Heart left ventricle (tissue), 16 donors: ENCODE measurements at regions not wholly inside any gene's neighbourhood (a gene's known extent, or its start where the extent isn't known, plus 50 kb on each side); places are given as distances from the start of the nearest gene placed in this dataset.

Experiments
- ATAC-seq, 4 donors: fragments of 200-7000 bp; cut with Tn5 transposase; one replicate each; pipeline ENCODE4 v1.9.1; 2020 to 2022; ENCODE audit warnings: moderate library complexity in 4 of 4, mild to moderate bottlenecking in 3 of 4, moderate number of reproducible peaks in 1 of 4
- DNase-seq, 5 donors: peaks; one replicate each; pipeline ENCODE4 v3.0.0-alpha.2; 2020
- H3K27ac ChIP-seq, 12 donors: fragments of 200-600 bp; sonication (generic) in 4 of 12; one replicate each; pipeline versions ENCODE4 v1.5.0 to v1.8.0; 2016 to 2022; ENCODE audit warnings: mild to moderate bottlenecking in 2 of 12
- H3K27me3 ChIP-seq, 9 donors: fragments of 200-600 bp; sonication (generic) in 2 of 9; one replicate each; pipeline versions ENCODE4 v1.5.1 to v1.8.0; 2016 to 2022; ENCODE audit warnings: mild to moderate bottlenecking in 3 of 9
- H3K36me3 ChIP-seq, 9 donors: fragments of 200-600 bp; sonication (generic) in 2 of 9; one replicate each; pipeline versions ENCODE4 v1.5.0 to v1.8.0; 2018 to 2022; ENCODE audit warnings: mild to moderate bottlenecking in 2 of 9
- H3K4me1 ChIP-seq, 12 donors: fragments of 200-600 bp; sonication (generic) in 4 of 12; one replicate each; pipeline versions ENCODE4 v1.5.0 to v1.8.0; 2016 to 2022; ENCODE audit warnings: mild to moderate bottlenecking in 3 of 12
- H3K4me3 ChIP-seq, 12 donors: fragments of 200-600 bp; sonication (generic) in 4 of 12; one replicate each; pipeline versions ENCODE4 v1.5.0 to v1.8.0; 2017 to 2022; ENCODE audit warnings: mild to moderate bottlenecking in 9 of 12, moderate library complexity in 4 of 12
- H3K9me3 ChIP-seq, 12 donors: fragments of 200-600 bp; sonication (generic) in 4 of 12; one replicate each; pipeline versions ENCODE4 v1.5.0 to v1.8.0; 2016 to 2022; ENCODE audit warnings: mild to moderate bottlenecking in 1 of 12
- POLR2A ChIP-seq, 2 donors: fragments of 450-650 bp; IDR thresholded peaks; one replicate each; pipeline ENCODE4 v1.6.1; 2017; ENCODE audit warnings: antibody characterized with exemption in 2 of 2, mild to moderate bottlenecking in 2 of 2, moderate library complexity in 2 of 2
- WGBS, 4 donors: extraction: QIAGEN DNeasy Blood & Tissue Kit in 2 of 4; methylation state at CpG; one replicate each; pipeline versions ENCODE4 v1.1.5 to v1.1.7; 2013 to 2018; 5-methylcytosine and 5-hydroxymethylcytosine counted together
- intact Hi-C, 10 donors: fragments of 100-400 bp; cut with DNase I; formaldehyde crosslinking; loops; one replicate each; pipeline versions ENCODE4 v1.11.1 to v1.14.2; 2022
- TF ChIP-seq, protein P1 (sequence below), 12 donors: fragments of 200-600 bp; sonication (generic) in 4 of 12; IDR thresholded peaks; one replicate each; pipeline versions ENCODE4 v1.5.0 to v1.8.0; 2018 to 2022; ENCODE audit warnings: antibody characterized with exemption in 12 of 12, mild to moderate bottlenecking in 5 of 12
- donor health status: ischemic (EF 13 %, LVEDD 7.1; RV severe dilation, severe dysfunction).
- donor health status: healthy with polysubstance abuse.
- donor health status: DM: no; HTN: yes; CAD: no.
- donor health status: DM: no; HTN: no; CAD: no.
- donor health status: ischemic (EF 25% LVEDD 6.9; RV normal size, moderate dysfunction).
- donor health status: ischemic (EF 25% LVEDD 5.7; RV mildly dilated, moderate dysfunction).
- donor health status: healthy.
- donor health status: DM: yes; HTN: yes; CAD: no.
- donor health status: ischemic (EF 35%, LVEDD 5.7; RV mildly dilated, moderate dysfunction).
- donor health status: nonischemic (EF 11% LVEDD 7.7; RV severe dilation, severe dysfunction).
- donor health status: DM: yes; HTN: yes; CAD: no.
- donor health status: PGD.
- donor health status: ischemic (EF 29% LVEDD 5.4; RV normal size, mild dysfunction).
- donor health status: nonischemic (EF 23%, LVEDD 6.1; RV moderate dilation, normal function).

DNA sequence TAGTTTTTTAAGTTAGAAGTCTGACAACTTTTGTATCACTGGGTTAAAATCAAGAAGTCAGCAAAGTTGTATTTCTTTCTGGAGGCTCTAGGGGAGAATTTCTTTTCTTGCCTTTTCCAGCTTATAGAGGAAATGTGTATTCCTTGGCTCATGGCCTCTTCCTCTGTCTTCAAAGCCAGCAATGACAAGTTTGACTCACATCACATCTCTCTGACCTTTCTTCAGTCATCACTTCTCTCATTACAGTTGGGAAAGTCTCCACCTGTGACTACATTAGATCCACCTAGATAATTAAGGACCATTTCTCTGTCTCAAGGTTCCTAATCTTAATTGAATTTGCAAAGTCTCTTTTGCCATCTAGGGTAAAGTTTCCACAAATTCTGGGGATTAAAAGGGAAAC, 339.9 kb downstream of the TENT4A start:
- ATAC-seq = no peak
- Histone ChIP-seq H3K9me3 (no peaks in the 10 kb centered on the region), H3K27ac (no peak overlapping the region), H3K4me3 (no peak overlapping the region), H3K36me3 (no peaks in the 10 kb centered on the region), H3K4me1 (no peaks in the 10 kb centered on the region), H3K27me3 (no peaks in the 10 kb centered on the region)
- no peak for TF ChIP-seq POLR2A (IDR thresholded peaks at IDR 0.05)
- TF ChIP-seq, protein P1, sequence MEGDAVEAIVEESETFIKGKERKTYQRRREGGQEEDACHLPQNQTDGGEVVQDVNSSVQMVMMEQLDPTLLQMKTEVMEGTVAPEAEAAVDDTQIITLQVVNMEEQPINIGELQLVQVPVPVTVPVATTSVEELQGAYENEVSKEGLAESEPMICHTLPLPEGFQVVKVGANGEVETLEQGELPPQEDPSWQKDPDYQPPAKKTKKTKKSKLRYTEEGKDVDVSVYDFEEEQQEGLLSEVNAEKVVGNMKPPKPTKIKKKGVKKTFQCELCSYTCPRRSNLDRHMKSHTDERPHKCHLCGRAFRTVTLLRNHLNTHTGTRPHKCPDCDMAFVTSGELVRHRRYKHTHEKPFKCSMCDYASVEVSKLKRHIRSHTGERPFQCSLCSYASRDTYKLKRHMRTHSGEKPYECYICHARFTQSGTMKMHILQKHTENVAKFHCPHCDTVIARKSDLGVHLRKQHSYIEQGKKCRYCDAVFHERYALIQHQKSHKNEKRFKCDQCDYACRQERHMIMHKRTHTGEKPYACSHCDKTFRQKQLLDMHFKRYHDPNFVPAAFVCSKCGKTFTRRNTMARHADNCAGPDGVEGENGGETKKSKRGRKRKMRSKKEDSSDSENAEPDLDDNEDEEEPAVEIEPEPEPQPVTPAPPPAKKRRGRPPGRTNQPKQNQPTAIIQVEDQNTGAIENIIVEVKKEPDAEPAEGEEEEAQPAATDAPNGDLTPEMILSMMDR (IDR thresholded peaks at IDR 0.05) = no peak
- no peak for DNase-seq
- intact Hi-C loops = no loop called here

DNA sequence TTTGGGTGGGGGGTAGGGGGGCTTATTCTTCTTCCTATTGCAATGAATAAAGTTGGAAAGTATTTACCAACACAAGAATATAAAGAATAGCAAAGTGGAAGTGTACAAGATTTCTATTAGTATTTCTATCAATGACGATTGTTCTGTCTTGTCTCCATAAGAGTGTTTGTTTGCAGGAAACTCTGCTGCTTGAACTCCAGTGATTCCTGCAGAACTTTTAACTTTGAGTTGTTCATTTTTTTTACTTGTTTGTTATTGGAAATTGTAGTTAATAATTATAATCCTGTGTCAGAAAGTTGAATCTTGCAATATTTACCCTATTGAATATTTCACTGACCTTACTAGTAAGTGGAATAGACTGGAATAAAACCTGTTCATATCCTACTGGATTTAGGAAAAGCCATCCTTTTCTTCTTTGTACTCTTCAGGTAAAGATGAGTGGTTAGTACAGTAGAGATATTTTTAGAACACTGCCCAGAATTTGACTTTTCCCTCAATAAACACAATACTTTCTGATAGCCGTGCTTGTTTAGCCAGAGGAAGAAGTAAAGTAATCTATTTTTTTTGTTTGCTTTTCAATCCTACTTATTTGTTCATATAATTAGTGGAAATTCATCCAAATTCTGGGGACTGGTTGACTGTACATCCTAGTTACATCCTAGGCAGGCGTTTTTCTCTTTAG, 340.4 kb downstream of the TENT4A start:
- intact Hi-C loops = no loop called here
- WGBS, 4 donors = 75 to 81% (median 78%) methylated on average over 3 of the region's 3 CpGs
- no peak for DNase-seq
- Histone ChIP-seq H3K9me3 (no peaks in the 10 kb centered on the region), H3K4me3 (no peak overlapping the region), H3K4me1 (no peaks in the 10 kb centered on the region), H3K27me3 (no peaks in the 10 kb centered on the region), H3K27ac (no peak overlapping the region), H3K36me3 (no peaks in the 10 kb centered on the region)
- ATAC-seq = no peak
- TF ChIP-seq POLR2A (IDR thresholded peaks at IDR 0.05) = no peak
- TF ChIP-seq, protein P1 (IDR thresholded peaks at IDR 0.05) = no peak

DNA sequence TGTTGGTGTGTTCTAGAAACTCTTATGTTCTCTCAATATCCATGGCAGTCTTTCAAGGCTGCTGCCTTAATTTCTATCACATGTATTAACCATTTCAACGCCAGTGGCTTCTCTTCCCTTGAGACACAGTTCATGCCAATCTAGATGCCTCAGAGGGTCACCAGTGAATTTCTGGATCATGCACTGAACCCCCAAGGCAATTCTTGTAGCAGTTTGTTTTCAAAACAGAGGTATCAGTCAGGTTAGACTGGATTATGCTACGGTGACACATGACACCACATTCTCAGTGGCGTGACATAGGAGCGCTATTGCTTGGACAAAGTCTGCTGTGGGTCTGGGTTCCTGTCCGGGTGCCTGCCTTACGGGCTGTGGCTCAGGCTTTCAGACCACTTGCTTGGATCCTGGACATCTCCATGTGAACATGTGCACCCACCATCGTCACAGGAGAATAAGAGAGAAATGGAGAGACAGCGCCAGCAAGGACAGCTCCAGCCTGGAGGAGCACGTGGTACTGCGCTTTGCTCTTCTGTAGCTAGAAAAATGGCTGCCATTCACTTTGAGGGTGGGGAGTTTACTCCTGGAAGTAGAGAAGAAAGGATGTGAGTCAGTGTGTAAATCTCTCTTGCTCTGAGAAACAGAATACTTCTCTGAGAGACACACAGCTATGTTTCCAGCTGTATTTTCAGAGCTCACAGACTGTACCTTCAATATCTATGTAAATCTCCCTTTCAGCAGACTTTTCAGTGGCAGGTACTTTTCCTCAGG, 329.3 kb upstream of the ADCY2 start:
- no peaks in the 10 kb centered on the region for H3K9me3 ChIP-seq
- no peak overlapping the region for H3K4me3 ChIP-seq
- intact Hi-C loops = no loop called here
- no peaks in the 10 kb centered on the region for H3K4me1 ChIP-seq
- 80 to 89% (median 87%) methylated on average over 10 of the region's 10 CpGs for WGBS, 4 donors
- DNase-seq (no peak), ATAC-seq (no peak)
- H3K27me3 ChIP-seq = no peaks in the 10 kb centered on the region
- no peaks in the 10 kb centered on the region for H3K36me3 ChIP-seq
- no peak overlapping the region for H3K27ac ChIP-seq
- TF ChIP-seq, protein P1 (IDR thresholded peaks at IDR 0.05) = no peak
- TF ChIP-seq POLR2A (IDR thresholded peaks at IDR 0.05) = no peak

DNA sequence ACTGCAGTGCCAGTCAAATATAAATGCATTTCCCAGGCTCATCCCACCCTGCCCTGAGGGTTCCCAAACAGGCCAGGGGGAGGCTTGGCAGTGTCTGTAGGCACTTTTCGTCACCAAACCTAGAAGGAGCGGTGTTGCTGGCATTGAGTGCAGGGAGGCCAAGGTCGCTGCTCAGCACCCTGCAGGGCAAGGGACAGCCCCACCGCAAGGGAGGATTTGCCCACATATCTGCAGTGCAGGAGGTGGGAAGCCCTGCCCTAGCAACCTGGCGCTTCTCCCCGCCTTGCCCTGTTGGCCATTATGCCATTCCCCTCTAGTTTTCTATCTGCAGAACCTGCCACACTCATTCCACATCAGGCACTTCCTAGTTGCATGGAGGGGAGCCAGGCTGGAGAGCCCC, 327.8 kb upstream of the ADCY2 start:
- TF ChIP-seq, protein P1 (IDR thresholded peaks at IDR 0.05) = no peak
- no peak for TF ChIP-seq POLR2A (IDR thresholded peaks at IDR 0.05)

More for the DNA sequence above, 327.8 kb upstream of the ADCY2 start:
- no peaks in the 10 kb centered on the region for H3K4me1 ChIP-seq
- H3K4me3 ChIP-seq = no peak overlapping the region
- H3K36me3 ChIP-seq = no peaks in the 10 kb centered on the region
- ATAC-seq (no peak), DNase-seq (peak in 1 of 5 donors; percentile 56)
- WGBS, 4 donors = 80 to 94% (median 85%) methylated on average over 2 to 6 of the region's 6 CpGs
- H3K9me3 ChIP-seq = no peaks in the 10 kb centered on the region
- intact Hi-C loops = no loop called here
- no peak overlapping the region for H3K27ac ChIP-seq
- no peaks in the 10 kb centered on the region for H3K27me3 ChIP-seq
